GM12873 (cell line): ENCODE measurements at regions not wholly inside any gene's neighbourhood (a gene's known extent, or its start where the extent isn't known, plus 50 kb on each side); places are given as distances from the start of the nearest gene placed in this dataset.

Experiments used
- CTCF ChIP-seq: IDR thresholded peaks from 2 replicates; pipeline ENCODE4 v1.5.1; 2012; ENCODE audit warnings: low read depth, mild to moderate bottlenecking, moderate library complexity, low read length, control low read depth; ENCODE audit not compliant: insufficient read depth; ENCODE audit errors: missing control alignments

GRCh38 chr5:40383749-40384651 lies 295.7 kb upstream of the PTGER4 start:
- TF ChIP-seq CTCF, result no peak

- TF ChIP-seq CTCF, result no peak
Observed at GRCh38 chr5:40381676-40382363, 297.9 kb upstream of the PTGER4 start.

GRCh38 chr5:40381016-40381415 lies 298.7 kb upstream of the PTGER4 start:
- TF ChIP-seq CTCF, result no peak

GRCh38 chr5:40378396-40379177 lies 301.1 kb upstream of the PTGER4 start:
- TF ChIP-seq CTCF, result no peak

- TF ChIP-seq CTCF, result no peak
Observed at GRCh38 chr5:40376566-40376965, 303.1 kb upstream of the PTGER4 start.

GRCh38 chr5:40374853-40375252 lies 304.9 kb upstream of the PTGER4 start:
- TF ChIP-seq CTCF, result no peak

- no peak for TF ChIP-seq CTCF
Observed at GRCh38 chr5:40368200-40368599, 311.5 kb upstream of the PTGER4 start.
